ENCODE measurements at regions not wholly inside any gene's neighbourhood (a gene's known extent, or its start where the extent isn't known, plus 50 kb on each side); places are given as distances from the start of the nearest gene placed in this dataset.

- H4K20me1 ChIP-seq (ENCODE audit: insufficient read depth) = no peaks in the 10 kb centered on the region
- no peak overlapping the region for H3K4me3 ChIP-seq (ENCODE audit: low read length)
- no peaks in the 10 kb centered on the region for H3K9me2 ChIP-seq (ENCODE audit: insufficient read depth, low read length)
- peaks cover 5% of the 10 kb centered on the region for H3K9me3 ChIP-seq (ENCODE audit: low read length)
- no peak overlapping the region for H3K27ac ChIP-seq (ENCODE audit: low read length)
- H2AFZ ChIP-seq (ENCODE audit: low read depth, low read length) = no peak overlapping the region
- H3F3A ChIP-seq (ENCODE audit: insufficient read depth, low read length, poor library complexity, severe bottlenecking) = no peaks in the 10 kb centered on the region
- TF ChIP-seq EP300 (conservative IDR thresholded peaks at IDR 0.05; ENCODE audit: poor library complexity, severe bottlenecking) = no peak
- no peak for TF ChIP-seq SMC3 (conservative IDR thresholded peaks at IDR 0.05; ENCODE audit: poor library complexity)
- TF ChIP-seq TAF1 (IDR thresholded peaks at IDR 0.05; ENCODE audit: low read depth) = no peak
- no peak for TF ChIP-seq MXI1 (conservative IDR thresholded peaks at IDR 0.05; ENCODE audit: poor library complexity, severe bottlenecking)
- TF ChIP-seq POLR2AphosphoS5 (IDR thresholded peaks at IDR 0.05) = no peak
- TF ChIP-seq, protein P1, sequence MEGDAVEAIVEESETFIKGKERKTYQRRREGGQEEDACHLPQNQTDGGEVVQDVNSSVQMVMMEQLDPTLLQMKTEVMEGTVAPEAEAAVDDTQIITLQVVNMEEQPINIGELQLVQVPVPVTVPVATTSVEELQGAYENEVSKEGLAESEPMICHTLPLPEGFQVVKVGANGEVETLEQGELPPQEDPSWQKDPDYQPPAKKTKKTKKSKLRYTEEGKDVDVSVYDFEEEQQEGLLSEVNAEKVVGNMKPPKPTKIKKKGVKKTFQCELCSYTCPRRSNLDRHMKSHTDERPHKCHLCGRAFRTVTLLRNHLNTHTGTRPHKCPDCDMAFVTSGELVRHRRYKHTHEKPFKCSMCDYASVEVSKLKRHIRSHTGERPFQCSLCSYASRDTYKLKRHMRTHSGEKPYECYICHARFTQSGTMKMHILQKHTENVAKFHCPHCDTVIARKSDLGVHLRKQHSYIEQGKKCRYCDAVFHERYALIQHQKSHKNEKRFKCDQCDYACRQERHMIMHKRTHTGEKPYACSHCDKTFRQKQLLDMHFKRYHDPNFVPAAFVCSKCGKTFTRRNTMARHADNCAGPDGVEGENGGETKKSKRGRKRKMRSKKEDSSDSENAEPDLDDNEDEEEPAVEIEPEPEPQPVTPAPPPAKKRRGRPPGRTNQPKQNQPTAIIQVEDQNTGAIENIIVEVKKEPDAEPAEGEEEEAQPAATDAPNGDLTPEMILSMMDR (IDR thresholded peaks at IDR 0.05; ENCODE audit: poor library complexity, severe bottlenecking) = no peak
- TF ChIP-seq, protein P2, sequence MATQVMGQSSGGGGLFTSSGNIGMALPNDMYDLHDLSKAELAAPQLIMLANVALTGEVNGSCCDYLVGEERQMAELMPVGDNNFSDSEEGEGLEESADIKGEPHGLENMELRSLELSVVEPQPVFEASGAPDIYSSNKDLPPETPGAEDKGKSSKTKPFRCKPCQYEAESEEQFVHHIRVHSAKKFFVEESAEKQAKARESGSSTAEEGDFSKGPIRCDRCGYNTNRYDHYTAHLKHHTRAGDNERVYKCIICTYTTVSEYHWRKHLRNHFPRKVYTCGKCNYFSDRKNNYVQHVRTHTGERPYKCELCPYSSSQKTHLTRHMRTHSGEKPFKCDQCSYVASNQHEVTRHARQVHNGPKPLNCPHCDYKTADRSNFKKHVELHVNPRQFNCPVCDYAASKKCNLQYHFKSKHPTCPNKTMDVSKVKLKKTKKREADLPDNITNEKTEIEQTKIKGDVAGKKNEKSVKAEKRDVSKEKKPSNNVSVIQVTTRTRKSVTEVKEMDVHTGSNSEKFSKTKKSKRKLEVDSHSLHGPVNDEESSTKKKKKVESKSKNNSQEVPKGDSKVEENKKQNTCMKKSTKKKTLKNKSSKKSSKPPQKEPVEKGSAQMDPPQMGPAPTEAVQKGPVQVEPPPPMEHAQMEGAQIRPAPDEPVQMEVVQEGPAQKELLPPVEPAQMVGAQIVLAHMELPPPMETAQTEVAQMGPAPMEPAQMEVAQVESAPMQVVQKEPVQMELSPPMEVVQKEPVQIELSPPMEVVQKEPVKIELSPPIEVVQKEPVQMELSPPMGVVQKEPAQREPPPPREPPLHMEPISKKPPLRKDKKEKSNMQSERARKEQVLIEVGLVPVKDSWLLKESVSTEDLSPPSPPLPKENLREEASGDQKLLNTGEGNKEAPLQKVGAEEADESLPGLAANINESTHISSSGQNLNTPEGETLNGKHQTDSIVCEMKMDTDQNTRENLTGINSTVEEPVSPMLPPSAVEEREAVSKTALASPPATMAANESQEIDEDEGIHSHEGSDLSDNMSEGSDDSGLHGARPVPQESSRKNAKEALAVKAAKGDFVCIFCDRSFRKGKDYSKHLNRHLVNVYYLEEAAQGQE (IDR thresholded peaks at IDR 0.05; ENCODE audit: borderline replicate concordance) = no peak
- TF ChIP-seq RAD21 (conservative IDR thresholded peaks at IDR 0.05) = no peak
- no peak for TF ChIP-seq EZH2 (IDR thresholded peaks at IDR 0.05; ENCODE audit: borderline replicate concordance, insufficient read depth, low read length, poor library complexity, severe bottlenecking)
- H3K4me2 ChIP-seq (ENCODE audit: low read length) = no peak overlapping the region
- H3K36me3 ChIP-seq (ENCODE audit: insufficient read depth, low read length) = no peaks in the 10 kb centered on the region
- H3K27me3 ChIP-seq (ENCODE audit: insufficient read depth, low read depth, low read length) = no peaks in the 10 kb centered on the region
- no peaks in the 10 kb centered on the region for H3K79me2 ChIP-seq (replicated peaks; ENCODE audit: insufficient read depth, low read length)
- H3K9ac ChIP-seq (ENCODE audit: low read length) = no peak overlapping the region
Measured at GRCh38 chr20:56985066-56985685, 281.3 kb downstream of the BMP7 start.

GRCh38 chr20:56986476-56986875, 280.0 kb downstream of the BMP7 start:
- no peak for TF ChIP-seq MXI1 (conservative IDR thresholded peaks at IDR 0.05; ENCODE audit: poor library complexity, severe bottlenecking)
- TF ChIP-seq SMC3 (conservative IDR thresholded peaks at IDR 0.05; ENCODE audit: poor library complexity) = no peak
- TF ChIP-seq EZH2 (IDR thresholded peaks at IDR 0.05; ENCODE audit: borderline replicate concordance, insufficient read depth, low read length, poor library complexity, severe bottlenecking) = no peak
- TF ChIP-seq, protein P1 (IDR thresholded peaks at IDR 0.05; ENCODE audit: poor library complexity, severe bottlenecking) = no peak
- TF ChIP-seq RAD21 (conservative IDR thresholded peaks at IDR 0.05) = no peak
- TF ChIP-seq EP300 (conservative IDR thresholded peaks at IDR 0.05; ENCODE audit: poor library complexity, severe bottlenecking) = no peak
- no peak for TF ChIP-seq POLR2AphosphoS5 (IDR thresholded peaks at IDR 0.05)
- TF ChIP-seq, protein P2 (IDR thresholded peaks at IDR 0.05; ENCODE audit: borderline replicate concordance) = no peak
- TF ChIP-seq TAF1 (IDR thresholded peaks at IDR 0.05; ENCODE audit: low read depth) = no peak

More at GRCh38 chr20:56986476-56986875, 280.0 kb downstream of the BMP7 start:
- Histone ChIP-seq H2AFZ (ENCODE audit: low read depth, low read length) (no peak overlapping the region), H3K9me2 (ENCODE audit: insufficient read depth, low read length) (no peaks in the 10 kb centered on the region), H3K79me2 (replicated peaks; ENCODE audit: insufficient read depth, low read length) (no peaks in the 10 kb centered on the region), H4K20me1 (ENCODE audit: insufficient read depth) (no peaks in the 10 kb centered on the region), H3K4me3 (ENCODE audit: low read length) (no peak overlapping the region), H3K27ac (ENCODE audit: low read length) (no peak overlapping the region), H3K4me2 (ENCODE audit: low read length) (no peak overlapping the region), H3K9ac (ENCODE audit: low read length) (no peak overlapping the region), H3K36me3 (ENCODE audit: insufficient read depth, low read length) (no peaks in the 10 kb centered on the region), H3K9me3 (ENCODE audit: low read length) (peaks cover 5% of the 10 kb centered on the region), H3F3A (ENCODE audit: insufficient read depth, low read length, poor library complexity, severe bottlenecking) (no peaks in the 10 kb centered on the region), H3K27me3 (ENCODE audit: insufficient read depth, low read depth, low read length) (no peaks in the 10 kb centered on the region)
